ENCODE measurements at regions not wholly inside any gene's neighbourhood (a gene's known extent, or its start where the extent isn't known, plus 50 kb on each side); places are given as distances from the start of the nearest gene placed in this dataset.
"Not testable (repeated sequence)": the region's sequence is repeated elsewhere in the genome, so short reads cannot be mapped to it uniquely, and the experiment has no call there.

GRCh38 chr2:16737812-16738211 lies 72.2 kb upstream of the CYRIA start:
- Mint-ChIP-seq H3K27me3 (peaks cover 7% of the 10 kb centered on the region), H3K9me3 (no peaks in the 10 kb centered on the region), H3K4me3 (no peak overlapping the region), H3K4me1 (no peaks in the 10 kb centered on the region), H3K27ac (no peak overlapping the region), H3K36me3 (ENCODE audit: low read depth) (no peaks in the 10 kb centered on the region)
- ATAC-seq (replicated peaks): no peak

GRCh38 chr2:16736633-16737032 lies 71.0 kb upstream of the CYRIA start:
- H3K4me1 Mint-ChIP-seq: no peaks in the 10 kb centered on the region
- no peaks in the 10 kb centered on the region for H3K9me3 Mint-ChIP-seq
- no peaks in the 10 kb centered on the region for H3K36me3 Mint-ChIP-seq (ENCODE audit: low read depth)
- peaks cover 7% of the 10 kb centered on the region for H3K27me3 Mint-ChIP-seq
- no peak overlapping the region for H3K4me3 Mint-ChIP-seq
- no peak for ATAC-seq (replicated peaks)
- no peak overlapping the region for H3K27ac Mint-ChIP-seq

GRCh38 chr2:16729335-16729734 lies 63.7 kb upstream of the CYRIA start:
- H3K4me1 Mint-ChIP-seq: no peaks in the 10 kb centered on the region
- H3K27ac Mint-ChIP-seq: no peak overlapping the region
- no peaks in the 10 kb centered on the region for H3K9me3 Mint-ChIP-seq
- no peak overlapping the region for H3K4me3 Mint-ChIP-seq
- H3K36me3 Mint-ChIP-seq (ENCODE audit: low read depth): no peaks in the 10 kb centered on the region
- peaks cover 15% of the 10 kb centered on the region for H3K27me3 Mint-ChIP-seq
- peak; percentile 47 for ATAC-seq (replicated peaks)

- peaks cover 20% of the 10 kb centered on the region for H3K27me3 Mint-ChIP-seq
- H3K9me3 Mint-ChIP-seq: no peaks in the 10 kb centered on the region
- no peaks in the 10 kb centered on the region for H3K4me1 Mint-ChIP-seq
- H3K36me3 Mint-ChIP-seq (ENCODE audit: low read depth): no peaks in the 10 kb centered on the region
- H3K27ac Mint-ChIP-seq: no peak overlapping the region
- H3K4me3 Mint-ChIP-seq: no peak overlapping the region
- ATAC-seq (replicated peaks): peak; percentile 63
Observed at GRCh38 chr2:16728351-16729136, 62.9 kb upstream of the CYRIA start.

GRCh38 chr2:16727849-16728248 lies 62.2 kb upstream of the CYRIA start:
- not testable (repeated sequence) for H3K9me3 Mint-ChIP-seq; H3K27ac Mint-ChIP-seq; H3K36me3 Mint-ChIP-seq (ENCODE audit: low read depth); ATAC-seq (replicated peaks); H3K4me1 Mint-ChIP-seq; H3K4me3 Mint-ChIP-seq
- peaks cover 20% of the 10 kb centered on the region for H3K27me3 Mint-ChIP-seq

- Mint-ChIP-seq H3K27me3 (peaks cover 20% of the 10 kb centered on the region), H3K4me3 (no peak overlapping the region), H3K36me3 (ENCODE audit: low read depth) (no peaks in the 10 kb centered on the region), H3K9me3 (no peaks in the 10 kb centered on the region), H3K27ac (no peak overlapping the region), H3K4me1 (no peaks in the 10 kb centered on the region)
- ATAC-seq (replicated peaks): no peak
Observed at GRCh38 chr2:16727256-16727655, 61.6 kb upstream of the CYRIA start.

- no peak overlapping the region for H3K4me3 Mint-ChIP-seq
- H3K36me3 Mint-ChIP-seq (ENCODE audit: low read depth): no peaks in the 10 kb centered on the region
- H3K27ac Mint-ChIP-seq: no peak overlapping the region
- no peaks in the 10 kb centered on the region for H3K9me3 Mint-ChIP-seq
- peaks cover 19% of the 10 kb centered on the region for H3K27me3 Mint-ChIP-seq
- no peak for ATAC-seq (replicated peaks)
- no peaks in the 10 kb centered on the region for H3K4me1 Mint-ChIP-seq
Observed at GRCh38 chr2:16726577-16726976, 60.9 kb upstream of the CYRIA start.

GRCh38 chr2:16726147-16726546 lies 60.5 kb upstream of the CYRIA start:
- no peak overlapping the region for H3K27ac Mint-ChIP-seq
- no peak for ATAC-seq (replicated peaks)
- no peaks in the 10 kb centered on the region for H3K4me1 Mint-ChIP-seq
- H3K27me3 Mint-ChIP-seq: peaks cover 17% of the 10 kb centered on the region
- no peaks in the 10 kb centered on the region for H3K36me3 Mint-ChIP-seq (ENCODE audit: low read depth)
- no peak overlapping the region for H3K4me3 Mint-ChIP-seq
- no peaks in the 10 kb centered on the region for H3K9me3 Mint-ChIP-seq

GRCh38 chr2:16725549-16725948 lies 59.9 kb upstream of the CYRIA start:
- no peaks in the 10 kb centered on the region for H3K4me1 Mint-ChIP-seq
- no peaks in the 10 kb centered on the region for H3K9me3 Mint-ChIP-seq
- H3K4me3 Mint-ChIP-seq: no peak overlapping the region
- ATAC-seq (replicated peaks): peak; percentile 77
- H3K27me3 Mint-ChIP-seq: peaks cover 17% of the 10 kb centered on the region
- no peak overlapping the region for H3K27ac Mint-ChIP-seq
- H3K36me3 Mint-ChIP-seq (ENCODE audit: low read depth): no peaks in the 10 kb centered on the region

GRCh38 chr2:16722677-16723076 lies 57.0 kb upstream of the CYRIA start:
- H3K27ac Mint-ChIP-seq: no peak overlapping the region
- no peak overlapping the region for H3K4me3 Mint-ChIP-seq

GRCh38 chr2:16722126-16722525 lies 56.5 kb upstream of the CYRIA start:
- Mint-ChIP-seq H3K27me3 (peaks cover 16% of the 10 kb centered on the region), H3K36me3 (ENCODE audit: low read depth) (no peaks in the 10 kb centered on the region), H3K4me1 (no peaks in the 10 kb centered on the region), H3K27ac (no peak overlapping the region), H3K9me3 (no peaks in the 10 kb centered on the region), H3K4me3 (no peak overlapping the region)
- ATAC-seq (replicated peaks): no peak

More at GRCh38 chr2:16722677-16723076, 57.0 kb upstream of the CYRIA start:
- Mint-ChIP-seq H3K27me3 (peaks cover 13% of the 10 kb centered on the region), H3K4me1 (no peaks in the 10 kb centered on the region), H3K36me3 (ENCODE audit: low read depth) (no peaks in the 10 kb centered on the region), H3K9me3 (no peaks in the 10 kb centered on the region)
- no peak for ATAC-seq (replicated peaks)

GRCh38 chr2:16721529-16721928 lies 55.9 kb upstream of the CYRIA start:
- H3K4me1 Mint-ChIP-seq; H3K36me3 Mint-ChIP-seq (ENCODE audit: low read depth); H3K27ac Mint-ChIP-seq; H3K4me3 Mint-ChIP-seq; H3K9me3 Mint-ChIP-seq; ATAC-seq (replicated peaks): not testable (repeated sequence)
- H3K27me3 Mint-ChIP-seq: peaks cover 17% of the 10 kb centered on the region

- ATAC-seq (replicated peaks); H3K4me1 Mint-ChIP-seq: not testable (repeated sequence)
Observed at GRCh38 chr2:16720737-16721136, 55.1 kb upstream of the CYRIA start.

GRCh38 chr2:16719485-16719808 lies 53.8 kb upstream of the CYRIA start:
- Mint-ChIP-seq H3K27ac (no peak overlapping the region), H3K27me3 (peaks cover 10% of the 10 kb centered on the region), H3K4me3 (no peak overlapping the region), H3K9me3 (no peaks in the 10 kb centered on the region), H3K4me1 (no peaks in the 10 kb centered on the region), H3K36me3 (ENCODE audit: low read depth) (no peaks in the 10 kb centered on the region)
- ATAC-seq (replicated peaks): no peak

More at GRCh38 chr2:16720737-16721136, 55.1 kb upstream of the CYRIA start:
- not testable (repeated sequence) for H3K4me3 Mint-ChIP-seq; H3K36me3 Mint-ChIP-seq (ENCODE audit: low read depth); H3K27ac Mint-ChIP-seq; H3K9me3 Mint-ChIP-seq
- peaks cover 11% of the 10 kb centered on the region for H3K27me3 Mint-ChIP-seq

- Mint-ChIP-seq H3K27ac (no peak overlapping the region), H3K9me3 (no peaks in the 10 kb centered on the region), H3K27me3 (peaks cover 4% of the 10 kb centered on the region), H3K4me1 (no peaks in the 10 kb centered on the region), H3K4me3 (no peak overlapping the region), H3K36me3 (ENCODE audit: low read depth) (no peaks in the 10 kb centered on the region)
- ATAC-seq (replicated peaks): no peak
Observed at GRCh38 chr2:16718576-16719484, 53.2 kb upstream of the CYRIA start.
